ENCODE measurements at regions not wholly inside any gene's neighbourhood (a gene's known extent, or its start where the extent isn't known, plus 50 kb on each side); places are given as distances from the start of the nearest gene placed in this dataset.

DNA sequence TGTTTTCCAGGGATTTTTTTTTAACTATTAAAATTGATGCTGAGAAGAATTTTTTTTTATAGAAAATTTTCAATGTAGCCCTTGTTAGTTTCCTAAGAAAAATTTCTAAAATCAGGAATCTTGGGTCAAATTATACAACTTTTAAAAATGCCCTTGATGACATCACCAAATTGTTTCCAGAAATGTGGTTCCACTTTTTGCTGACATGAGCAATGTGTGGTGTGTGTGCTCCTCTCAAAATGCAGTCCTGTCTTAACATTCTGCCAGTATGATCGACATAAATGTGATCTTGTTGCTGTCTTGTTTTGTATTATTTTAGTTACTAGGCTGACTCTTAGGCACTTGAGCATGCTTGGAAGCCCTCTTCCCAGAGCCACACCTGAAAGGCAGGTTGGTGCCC is 89.7 kb upstream of the ST6GAL2 start:
- TF ChIP-seq CTCF (IDR thresholded peaks at IDR 0.05; ENCODE audit: poor library complexity, severe bottlenecking): no peak
- TF ChIP-seq POLR2AphosphoS5 (IDR thresholded peaks at IDR 0.05): no peak
- no peak for TF ChIP-seq MXI1 (conservative IDR thresholded peaks at IDR 0.05; ENCODE audit: poor library complexity, severe bottlenecking)
- no peak for TF ChIP-seq REST (IDR thresholded peaks at IDR 0.05; ENCODE audit: borderline replicate concordance)
